B cell (primary cell): ENCODE measurements at regions not wholly inside any gene's neighbourhood (a gene's known extent, or its start where the extent isn't known, plus 50 kb on each side); places are given as distances from the start of the nearest gene placed in this dataset.

Source experiments
- ATAC-seq: fragments of 200-7000 bp; cut with Tn5 transposase; one replicate; pipeline ENCODE4 v1.10.0; 2021; ENCODE audit warnings: low read depth, mild to moderate bottlenecking, moderate number of reproducible peaks, moderate library complexity
- CTCF ChIA-PET: fragments of 350-600 bp; sonication (Branson Sonifier 250); formaldehyde crosslinking; loops from one replicate; lab custom pipeline; 2021; ENCODE audit warnings: antibody characterized with exemption, inconsistent platforms; lab: Charles Lee
- POLR2A ChIA-PET: fragments of 350-600 bp; sonication (Branson Sonifier 250); formaldehyde crosslinking; loops from one replicate; lab custom pipeline; 2021; ENCODE audit warnings: antibody characterized with exemption; lab: Charles Lee
- DNase-seq: peaks from one replicate; pipeline ENCODE4 v3.0.0; 2013
- H2AFZ ChIP-seq: 2 replicates; pipeline ENCODE4 v1.6.1; 2012; ENCODE audit warnings: mild to moderate bottlenecking, low read depth, low read length; ENCODE audit not compliant: insufficient read depth, poor library complexity, severe bottlenecking
- H3K27ac ChIP-seq, 2 donors: 1 replicate in 1 of 2; 2 replicates in 1 of 2; pipeline ENCODE4 v1.5.1; 2012 to 2013; ENCODE audit warnings: low read length in 2 of 2, mild to moderate bottlenecking in 2 of 2, moderate library complexity in 1 of 2
- H3K27me3 ChIP-seq, 4 experiments: fragments of 200-600 bp in 1 of 4; sonication (generic) in 1 of 4; replicated peaks in 1 of 4; 1 replicate in 2 of 4; 2 replicates in 2 of 4; pipeline versions ENCODE4 v1.6.1 to v1.7.0; 2013 to 2016; ENCODE audit warnings: low read length in 3 of 4, mild to moderate bottlenecking in 2 of 4, mixed read lengths in 1 of 4, moderate library complexity in 1 of 4; ENCODE audit not compliant: insufficient read depth in 4 of 4, control insufficient read depth in 3 of 4; ENCODE audit errors: control extremely low read depth in 1 of 4
- H3K36me3 ChIP-seq, 2 experiments: replicated peaks in 1 of 2; 1 replicate in 1 of 2; 2 replicates in 1 of 2; pipeline versions ENCODE4 v1.6.1 to v1.7.1; 2013; ENCODE audit warnings: low read length in 1 of 2; ENCODE audit not compliant: insufficient read depth in 2 of 2, control insufficient read depth in 1 of 2; ENCODE audit errors: control extremely low read depth in 1 of 2, extremely low read depth in 1 of 2
- H3K4me1 ChIP-seq, 2 donors: fragments of 200-600 bp in 1 of 2; sonication (generic) in 1 of 2; 1 replicate in 1 of 2; 2 replicates in 1 of 2; pipeline versions ENCODE4 v1.5.1 to v1.6.1; 2013 to 2017; ENCODE audit warnings: low read length in 2 of 2; ENCODE audit not compliant: control insufficient read depth in 2 of 2, insufficient read depth in 2 of 2
- H3K4me2 ChIP-seq: replicated peaks from 2 replicates; pipeline ENCODE3; 2012; ENCODE audit warnings: mild to moderate bottlenecking, low read depth, low read length; ENCODE audit not compliant: poor library complexity, severe bottlenecking
- H3K4me3 ChIP-seq, 5 experiments: fragments of 200-600 bp in 1 of 5; sonication (generic) in 1 of 5; 1 replicate in 3 of 5; 2 replicates in 2 of 5; pipeline versions ENCODE4 v1.5.1 to v1.7.0; 2011 to 2016; ENCODE audit warnings: low read length in 4 of 5, mild to moderate bottlenecking in 4 of 5, low read depth in 2 of 5, control low read depth in 1 of 5, moderate library complexity in 1 of 5; ENCODE audit not compliant: insufficient read depth in 1 of 5; ENCODE audit errors: control extremely low read depth in 1 of 5, extremely low read depth in 1 of 5
- H3K79me2 ChIP-seq: fragments of 200-600 bp; sonication (generic); one replicate; pipeline ENCODE4 v1.6.0; 2016; ENCODE audit warnings: low read length; ENCODE audit not compliant: control insufficient read depth, insufficient read depth
- H3K9ac ChIP-seq: fragments of 200-600 bp; sonication (generic); 2 replicates; pipeline ENCODE4 v1.6.1; 2017; ENCODE audit warnings: mild to moderate bottlenecking, low read length, moderate library complexity
- H3K9me3 ChIP-seq, 3 donors: one replicate each; pipeline versions ENCODE4 v1.6.1 to v1.7.1; 2013; ENCODE audit warnings: low read length in 2 of 3; ENCODE audit not compliant: control insufficient read depth in 2 of 3, insufficient read depth in 1 of 3; ENCODE audit errors: control extremely low read depth in 1 of 3
- H4K20me1 ChIP-seq: 2 replicates; pipeline ENCODE4 v1.6.0; 2012; ENCODE audit warnings: mild to moderate bottlenecking, low read length; ENCODE audit not compliant: insufficient read depth, control insufficient read depth, poor library complexity, severe bottlenecking
- H3K27ac Mint-ChIP-seq: one replicate; pipeline ENCODE4 v1.8.0; 2021; ENCODE audit warnings: mixed read lengths
- H3K27me3 Mint-ChIP-seq: one replicate; pipeline ENCODE4 v1.8.0; 2021; ENCODE audit warnings: mixed read lengths
- H3K4me1 Mint-ChIP-seq: one replicate; pipeline ENCODE4 v1.8.0; 2021; ENCODE audit warnings: mixed read lengths
- H3K4me3 Mint-ChIP-seq: one replicate; pipeline ENCODE4 v1.8.0; 2021; ENCODE audit warnings: mixed read lengths
- H3K9me3 Mint-ChIP-seq: one replicate; pipeline ENCODE4 v1.8.0; 2022; ENCODE audit warnings: mixed read lengths; ENCODE audit not compliant: insufficient read depth
- EZH2 ChIP-seq: IDR thresholded peaks from 2 replicates; pipeline ENCODE4 v1.6.1; 2012; ENCODE audit warnings: borderline replicate concordance, low read depth, mild to moderate bottlenecking, moderate library complexity, low read length; ENCODE audit not compliant: insufficient read depth, poor library complexity, severe bottlenecking
- WGBS: methylation state at CpG from one replicate; pipeline ENCODE4 v1.1.5; 2013; ENCODE audit warnings: missing lambda C conversion rate; ENCODE audit not compliant: insufficient coverage; 5-methylcytosine and 5-hydroxymethylcytosine counted together
- intact Hi-C: fragments of 100-400 bp; cut with micrococcal nuclease; formaldehyde crosslinking; loops from one replicate; pipeline ENCODE4 v1.10.0; 2022
- TF ChIP-seq, protein P1 (sequence below): fragments of 200-600 bp; IDR thresholded peaks from one replicate; pipeline ENCODE4 v1.8.0; 2022; ENCODE audit warnings: antibody characterized with exemption, mild to moderate bottlenecking

DNA sequence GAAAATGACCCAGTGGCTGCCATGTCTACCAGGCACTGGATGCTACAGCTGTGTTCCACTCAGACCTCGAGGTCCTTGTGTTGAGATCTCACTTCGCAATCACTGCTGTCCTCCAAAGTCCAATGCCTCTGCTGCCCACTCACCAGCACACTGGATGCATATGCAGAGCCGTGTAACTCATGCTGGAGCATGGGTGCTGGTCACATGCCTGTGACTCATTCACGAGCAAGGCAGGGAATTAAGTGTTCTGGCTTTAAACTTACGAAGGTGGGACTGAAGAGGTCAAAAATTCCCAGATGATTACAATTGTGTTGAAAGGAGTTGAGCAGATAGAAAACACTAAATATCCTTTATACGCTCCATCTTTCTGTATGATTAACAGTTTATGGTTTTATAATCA lies 417.5 kb downstream of the NUP35 start:
- Mint-ChIP-seq H3K9me3 (peaks cover 2% of the 10 kb centered on the region), H3K4me3 (no peak overlapping the region), H3K4me1 (peaks cover 10% of the 10 kb centered on the region), H3K27me3 (no peaks in the 10 kb centered on the region), H3K27ac (no peak overlapping the region)
- Histone ChIP-seq H2AFZ (no peak overlapping the region), H3K4me3 (no peak overlapping the region), H3K79me2 (no peaks in the 10 kb centered on the region), H3K27me3 (no peaks in the 10 kb centered on the region), H4K20me1 (no peaks in the 10 kb centered on the region), H3K27ac (no peak overlapping the region), H3K9ac (no peak overlapping the region), H3K36me3 (no peaks in the 10 kb centered on the region), H3K9me3 (peaks cover 0 to 15% (median 0%) of the 10 kb centered on the region in 3 donors), H3K4me2 (no peak overlapping the region), H3K4me1 (peaks cover 0 to 9% of the 10 kb centered on the region in 2 donors)
- ChIA-PET CTCF (no interaction called here), POLR2A (no interaction called here)
- WGBS = 84% methylated on average over 4 of the region's 6 CpGs
- ATAC-seq = no peak
- intact Hi-C loops = no loop called here
- TF ChIP-seq, protein P1, sequence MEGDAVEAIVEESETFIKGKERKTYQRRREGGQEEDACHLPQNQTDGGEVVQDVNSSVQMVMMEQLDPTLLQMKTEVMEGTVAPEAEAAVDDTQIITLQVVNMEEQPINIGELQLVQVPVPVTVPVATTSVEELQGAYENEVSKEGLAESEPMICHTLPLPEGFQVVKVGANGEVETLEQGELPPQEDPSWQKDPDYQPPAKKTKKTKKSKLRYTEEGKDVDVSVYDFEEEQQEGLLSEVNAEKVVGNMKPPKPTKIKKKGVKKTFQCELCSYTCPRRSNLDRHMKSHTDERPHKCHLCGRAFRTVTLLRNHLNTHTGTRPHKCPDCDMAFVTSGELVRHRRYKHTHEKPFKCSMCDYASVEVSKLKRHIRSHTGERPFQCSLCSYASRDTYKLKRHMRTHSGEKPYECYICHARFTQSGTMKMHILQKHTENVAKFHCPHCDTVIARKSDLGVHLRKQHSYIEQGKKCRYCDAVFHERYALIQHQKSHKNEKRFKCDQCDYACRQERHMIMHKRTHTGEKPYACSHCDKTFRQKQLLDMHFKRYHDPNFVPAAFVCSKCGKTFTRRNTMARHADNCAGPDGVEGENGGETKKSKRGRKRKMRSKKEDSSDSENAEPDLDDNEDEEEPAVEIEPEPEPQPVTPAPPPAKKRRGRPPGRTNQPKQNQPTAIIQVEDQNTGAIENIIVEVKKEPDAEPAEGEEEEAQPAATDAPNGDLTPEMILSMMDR = no peak
- no peak for TF ChIP-seq EZH2
- DNase-seq = no peak

DNA sequence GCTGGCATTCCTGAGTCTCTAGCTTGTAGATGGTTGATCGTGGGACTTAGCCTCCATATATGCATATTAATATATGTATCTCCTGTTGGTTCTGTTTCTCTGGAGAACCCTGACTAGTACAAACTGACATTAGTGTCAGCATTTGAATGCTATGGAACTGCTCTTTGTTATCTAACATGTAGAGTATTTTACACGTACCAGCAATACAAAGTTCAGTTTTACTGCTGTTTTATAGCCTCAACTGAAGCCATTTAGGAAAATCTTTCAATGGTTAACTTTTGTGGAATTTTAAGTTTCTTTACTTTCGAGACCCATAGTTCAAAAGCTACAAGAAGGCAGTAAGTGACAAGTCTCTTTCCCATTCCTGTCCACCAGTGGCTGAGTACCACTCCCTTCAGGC lies 418.4 kb downstream of the NUP35 start:
- 88% methylated on average over 1 of the region's 3 CpGs for WGBS
- H3K4me1 ChIP-seq = peaks cover 0 to 9% of the 10 kb centered on the region in 2 donors
- Mint-ChIP-seq H3K27me3 (no peaks in the 10 kb centered on the region), H3K9me3 (peaks cover 2% of the 10 kb centered on the region), H3K4me3 (no peak overlapping the region), H3K4me1 (peaks cover 10% of the 10 kb centered on the region), H3K27ac (no peak overlapping the region)
- intact Hi-C loops = no loop called here
- H2AFZ ChIP-seq = no peak overlapping the region
- TF ChIP-seq EZH2 = no peak
- TF ChIP-seq, protein P1 = no peak
- ATAC-seq (no peak), DNase-seq (no peak)
- peaks cover 0 to 17% (median 0%) of the 10 kb centered on the region in 3 donors for H3K9me3 ChIP-seq
- H3K4me2 ChIP-seq = no peak overlapping the region
- H3K79me2 ChIP-seq = no peaks in the 10 kb centered on the region
- H3K27ac ChIP-seq = no peak overlapping the region
- no peaks in the 10 kb centered on the region for H3K36me3 ChIP-seq
- ChIA-PET CTCF (no interaction called here), POLR2A (no interaction called here)
- no peaks in the 10 kb centered on the region for H3K27me3 ChIP-seq
- no peak overlapping the region for H3K9ac ChIP-seq
- H4K20me1 ChIP-seq = no peaks in the 10 kb centered on the region
- H3K4me3 ChIP-seq = no peak overlapping the region
